Spleen (tissue), 11 donors: ENCODE measurements at regions not wholly inside any gene's neighbourhood (a gene's known extent, or its start where the extent isn't known, plus 50 kb on each side); places are given as distances from the start of the nearest gene placed in this dataset.

ENCODE experiments used
- DNase-seq: peaks from one replicate; pipeline ENCODE4 v3.0.0-alpha.2; 2020
- H3K27ac ChIP-seq, 8 donors: fragments of 200-600 bp; sonication (generic) in 7 of 8; 1 replicate in 4 of 8; 2 replicates in 4 of 8; pipeline versions ENCODE4 v1.5.0 to v1.8.0; 2016 to 2021; ENCODE audit warnings: inconsistent platforms in 4 of 8, mild to moderate bottlenecking in 4 of 8, moderate library complexity in 1 of 8
- H3K27me3 ChIP-seq, 7 donors: fragments of 200-600 bp; sonication (generic) in 6 of 7; replicated peaks in 1 of 7; 1 replicate in 4 of 7; 2 replicates in 3 of 7; pipeline versions ENCODE4 v1.5.0 to v1.8.0; 2016 to 2021; ENCODE audit warnings: inconsistent platforms in 3 of 7, mild to moderate bottlenecking in 1 of 7
- H3K36me3 ChIP-seq, 6 donors: fragments of 200-600 bp; sonication (generic) in 5 of 6; 1 replicate in 4 of 6; 2 replicates in 2 of 6; pipeline versions ENCODE4 v1.5.0 to v1.8.0; 2016 to 2021; ENCODE audit warnings: inconsistent platforms in 2 of 6
- H3K4me1 ChIP-seq, 6 donors: fragments of 200-600 bp; sonication (generic) in 5 of 6; 1 replicate in 3 of 6; 2 replicates in 3 of 6; pipeline versions ENCODE4 v1.5.0 to v1.8.0; 2016 to 2021; ENCODE audit warnings: inconsistent platforms in 3 of 6
- H3K4me3 ChIP-seq, 8 donors: fragments of 200-600 bp; sonication (generic) in 7 of 8; 1 replicate in 4 of 8; 2 replicates in 4 of 8; pipeline versions ENCODE4 v1.5.0 to v1.8.0; 2016 to 2021; ENCODE audit warnings: inconsistent platforms in 4 of 8, mild to moderate bottlenecking in 4 of 8, moderate library complexity in 2 of 8
- H3K9me3 ChIP-seq, 8 donors: fragments of 200-600 bp; sonication (generic) in 7 of 8; 1 replicate in 4 of 8; 2 replicates in 4 of 8; pipeline versions ENCODE4 v1.5.0 to v1.8.0; 2016 to 2021; ENCODE audit warnings: inconsistent platforms in 4 of 8
- CTCF ChIP-seq, 11 experiments: fragments of 200-600 bp in 7 of 11; fragments of 450-650 bp in 4 of 11; sonication (generic) in 4 of 11; IDR thresholded peaks in 8 of 11; conservative IDR thresholded peaks in 3 of 11; 1 replicate in 7 of 11; 2 replicates in 4 of 11; pipeline versions ENCODE4 v1.4.0 to v1.8.0; 2016 to 2021; ENCODE audit warnings: antibody characterized with exemption in 11 of 11, inconsistent platforms in 4 of 11, mild to moderate bottlenecking in 1 of 11
- POLR2A ChIP-seq, 3 donors: fragments of 450-650 bp; IDR thresholded peaks; one replicate each; pipeline ENCODE4 v1.5.1; 2017; ENCODE audit warnings: antibody characterized with exemption in 3 of 3, mild to moderate bottlenecking in 1 of 3
- POLR2AphosphoS5 ChIP-seq, 3 donors: sonication (generic); formaldehyde crosslinking; IDR thresholded peaks; one replicate each; pipeline ENCODE4 v1.5.1; 2017; ENCODE audit warnings: antibody characterized with exemption in 3 of 3
- WGBS, 5 donors: extraction: QIAGEN DNeasy Blood & Tissue Kit in 3 of 5; methylation state at CpG; one replicate each; pipeline versions ENCODE4 v1.1.5 to v1.1.7; 2013 to 2018; 5-methylcytosine and 5-hydroxymethylcytosine counted together
- intact Hi-C: fragments of 100-400 bp; cut with DNase I; formaldehyde crosslinking; loops from one replicate; pipeline ENCODE4 v1.15.0; 2023; ENCODE audit warnings: low total_unique reads
- donor health status: healthy with polysubstance abuse.
- donor health status: DM: no; HTN: no; CAD: no; lungs with moderate emphysema.
- donor health status: DM: no; HTN: no; CAD: no.
- donor health status: Bipolar disorder and iron deficiency.
- donor health status: healthy.
- donor health status: DM: no; HTN: no; CAD: no.
- donor health status: DM: yes; HTN: yes; CAD: no.

GRCh38 chr3:99323940-99324339 is 314.5 kb upstream of the COL8A1 start:
- intact Hi-C loops: no loop called here
- TF ChIP-seq POLR2A (IDR thresholded peaks at IDR 0.05) (no peak), CTCF (IDR thresholded peaks at IDR 0.05 in 8 of 11, conservative IDR thresholded peaks at IDR 0.05 in 3 of 11) (no peak)
- 92 to 97% (median 93%) methylated on average over 1 of the region's 1 CpG for WGBS, 5 donors
- H3K27me3 ChIP-seq: no peaks in the 10 kb centered on the region
- peaks cover 0 to 3% (median 0%) of the 10 kb centered on the region in 8 donors for H3K9me3 ChIP-seq
- no peak for DNase-seq
- no peak overlapping the region for H3K27ac ChIP-seq
- H3K36me3 ChIP-seq: no peaks in the 10 kb centered on the region
- H3K4me3 ChIP-seq: no peak overlapping the region
- no peaks in the 10 kb centered on the region for H3K4me1 ChIP-seq

GRCh38 chr3:99322551-99322950 is 315.8 kb upstream of the COL8A1 start:
- TF ChIP-seq POLR2A (IDR thresholded peaks at IDR 0.05) (no peak), CTCF (IDR thresholded peaks at IDR 0.05 in 8 of 11, conservative IDR thresholded peaks at IDR 0.05 in 3 of 11) (no peak), POLR2AphosphoS5 (IDR thresholded peaks at IDR 0.05) (no peak)
- Histone ChIP-seq H3K4me1 (no peaks in the 10 kb centered on the region), H3K9me3 (no peaks in the 10 kb centered on the region), H3K27me3 (no peaks in the 10 kb centered on the region), H3K36me3 (no peaks in the 10 kb centered on the region), H3K27ac (no peak overlapping the region), H3K4me3 (no peak overlapping the region)
- intact Hi-C loops: no loop called here
- no peak for DNase-seq

- DNase-seq: no peak
- TF ChIP-seq POLR2AphosphoS5 (IDR thresholded peaks at IDR 0.05): no peak
- TF ChIP-seq CTCF (IDR thresholded peaks at IDR 0.05 in 8 of 11, conservative IDR thresholded peaks at IDR 0.05 in 3 of 11): no peak
- TF ChIP-seq POLR2A (IDR thresholded peaks at IDR 0.05): no peak
- intact Hi-C loops: no loop called here
These were observed 317.1 kb upstream of the COL8A1 start for GRCh38 chr3:99321261-99321660.

GRCh38 chr3:99319961-99320360 is 318.4 kb upstream of the COL8A1 start:
- no peak for DNase-seq
- Histone ChIP-seq H3K27ac (no peak overlapping the region), H3K4me3 (no peak overlapping the region), H3K27me3 (no peaks in the 10 kb centered on the region), H3K9me3 (no peaks in the 10 kb centered on the region), H3K4me1 (no peaks in the 10 kb centered on the region), H3K36me3 (no peaks in the 10 kb centered on the region)
- WGBS, 5 donors: 69 to 84% (median 82%) methylated on average over 2 of the region's 2 CpGs
- intact Hi-C loops: no loop called here
- no peak for TF ChIP-seq POLR2A (IDR thresholded peaks at IDR 0.05)

More at GRCh38 chr3:99321261-99321660, 317.1 kb upstream of the COL8A1 start:
- Histone ChIP-seq H3K4me3 (no peak overlapping the region), H3K27ac (no peak overlapping the region), H3K36me3 (no peaks in the 10 kb centered on the region), H3K9me3 (no peaks in the 10 kb centered on the region), H3K4me1 (no peaks in the 10 kb centered on the region), H3K27me3 (no peaks in the 10 kb centered on the region)
- 75 to 94% (median 81%) methylated on average over 1 of the region's 1 CpG for WGBS, 5 donors

GRCh38 chr3:99319450-99319849 is 318.9 kb upstream of the COL8A1 start:
- Histone ChIP-seq H3K4me1 (no peaks in the 10 kb centered on the region), H3K27ac (no peak overlapping the region), H3K27me3 (no peaks in the 10 kb centered on the region), H3K36me3 (no peaks in the 10 kb centered on the region), H3K4me3 (no peak overlapping the region), H3K9me3 (no peaks in the 10 kb centered on the region)
- WGBS, 5 donors: 70 to 94% (median 71%) methylated on average over 1 of the region's 1 CpG
- intact Hi-C loops: no loop called here
- DNase-seq: no peak
- no peak for TF ChIP-seq CTCF (IDR thresholded peaks at IDR 0.05 in 8 of 11, conservative IDR thresholded peaks at IDR 0.05 in 3 of 11)
- no peak for TF ChIP-seq POLR2A (IDR thresholded peaks at IDR 0.05)
- no peak for TF ChIP-seq POLR2AphosphoS5 (IDR thresholded peaks at IDR 0.05)
